IPS-18c (cell line): ENCODE measurements at regions not wholly inside any gene's neighbourhood (a gene's known extent, or its start where the extent isn't known, plus 50 kb on each side); places are given as distances from the start of the nearest gene placed in this dataset.

ENCODE experiments used
- H3K4me3 ChIP-seq: 2 replicates; pipeline ENCODE4 v1.7.0; 2013; ENCODE audit warnings: low read depth, mild to moderate bottlenecking, low read length, moderate library complexity; ENCODE audit not compliant: insufficient read depth
- H3K9me3 ChIP-seq: one replicate; pipeline ENCODE4 v1.6.1; 2013; ENCODE audit warnings: mild to moderate bottlenecking, low read length, moderate library complexity; ENCODE audit not compliant: control insufficient read depth, insufficient read depth

- Histone ChIP-seq H3K9me3 (no peaks in the 10 kb centered on the region), H3K4me3 (no peak overlapping the region)
Measured at GRCh38 chr13:107216046-107216755, 648.3 kb upstream of the ARGLU1 start.

GRCh38 chr13:107211073-107211472 is 643.1 kb upstream of the ARGLU1 start:
- Histone ChIP-seq H3K9me3 (no peaks in the 10 kb centered on the region), H3K4me3 (no peak overlapping the region)

- Histone ChIP-seq H3K9me3 (no peaks in the 10 kb centered on the region), H3K4me3 (no peak overlapping the region)
Measured at GRCh38 chr13:107210723-107211030, 642.7 kb upstream of the ARGLU1 start.

- Histone ChIP-seq H3K4me3 (no peak overlapping the region), H3K9me3 (no peaks in the 10 kb centered on the region)
Measured at GRCh38 chr13:107209824-107210722, 642.1 kb upstream of the ARGLU1 start.

- no peaks in the 10 kb centered on the region for H3K9me3 ChIP-seq
- H3K4me3 ChIP-seq: no peak overlapping the region
Measured at GRCh38 chr13:107208889-107209288, 641.0 kb upstream of the ARGLU1 start.

GRCh38 chr13:107205318-107206104 is 637.6 kb upstream of the ARGLU1 start:
- Histone ChIP-seq H3K9me3 (no peaks in the 10 kb centered on the region), H3K4me3 (no peak overlapping the region)

GRCh38 chr13:107203146-107203847 is 635.4 kb upstream of the ARGLU1 start:
- H3K4me3 ChIP-seq: no peak overlapping the region
- H3K9me3 ChIP-seq: no peaks in the 10 kb centered on the region

GRCh38 chr13:107202371-107203023 is 634.6 kb upstream of the ARGLU1 start:
- Histone ChIP-seq H3K9me3 (no peaks in the 10 kb centered on the region), H3K4me3 (no peak overlapping the region)

GRCh38 chr13:107200491-107200890 is 632.6 kb upstream of the ARGLU1 start:
- no peak overlapping the region for H3K4me3 ChIP-seq
- H3K9me3 ChIP-seq: no peaks in the 10 kb centered on the region

- Histone ChIP-seq H3K4me3 (no peak overlapping the region), H3K9me3 (no peaks in the 10 kb centered on the region)
Measured at GRCh38 chr13:107192289-107192688, 624.4 kb upstream of the ARGLU1 start.

- Histone ChIP-seq H3K4me3 (no peak overlapping the region), H3K9me3 (no peaks in the 10 kb centered on the region)
Measured at GRCh38 chr13:107190065-107190464, 622.1 kb upstream of the ARGLU1 start.

- Histone ChIP-seq H3K4me3 (no peak overlapping the region), H3K9me3 (no peaks in the 10 kb centered on the region)
Measured at GRCh38 chr13:107185889-107186288, 618.0 kb upstream of the ARGLU1 start.

- Histone ChIP-seq H3K9me3 (no peaks in the 10 kb centered on the region), H3K4me3 (no peak overlapping the region)
Measured at GRCh38 chr13:107170270-107170931, 602.5 kb upstream of the ARGLU1 start.

- Histone ChIP-seq H3K4me3 (no peak overlapping the region), H3K9me3 (no peaks in the 10 kb centered on the region)
Measured at GRCh38 chr13:107157271-107157670, 589.3 kb upstream of the ARGLU1 start.

- Histone ChIP-seq H3K9me3 (no peaks in the 10 kb centered on the region), H3K4me3 (no peak overlapping the region)
Measured at GRCh38 chr13:107144432-107144831, 576.5 kb upstream of the ARGLU1 start.

GRCh38 chr13:107141767-107142166 is 573.8 kb upstream of the ARGLU1 start:
- Histone ChIP-seq H3K4me3 (no peak overlapping the region), H3K9me3 (no peaks in the 10 kb centered on the region)
